DND-41 (cell line): ENCODE measurements at regions not wholly inside any gene's neighbourhood (a gene's known extent, or its start where the extent isn't known, plus 50 kb on each side); places are given as distances from the start of the nearest gene placed in this dataset.

Experiments
- ATAC-seq: fragments of 200-7000 bp; cut with Tn5 transposase; 3 replicates; pipeline ENCODE4 v1.9.1; 2021; ENCODE audit warnings: low read depth; ENCODE audit not compliant: insufficient read depth
- DNase-seq: peaks from one replicate; pipeline ENCODE4 v3.0.0-alpha.2; 2020
- H2AFZ ChIP-seq: 2 replicates; pipeline ENCODE4 v1.6.0; 2012; ENCODE audit warnings: low read depth, low read length
- H3K27ac ChIP-seq: 2 replicates; pipeline ENCODE4 v1.5.1; 2012; ENCODE audit warnings: low read length, inconsistent platforms
- H3K27me3 ChIP-seq: fragments of 200-600 bp; sonication (generic); 2 replicates; pipeline ENCODE4 v1.6.0; 2012; ENCODE audit warnings: low read length, mild to moderate bottlenecking, inconsistent platforms; ENCODE audit not compliant: insufficient read depth, poor library complexity
- H3K36me3 ChIP-seq: 2 replicates; pipeline ENCODE4 v1.5.1; 2012; ENCODE audit warnings: low read length, inconsistent platforms; ENCODE audit not compliant: insufficient read depth
- H3K4me1 ChIP-seq: 2 replicates; pipeline ENCODE4 v1.5.1; 2012; ENCODE audit warnings: mild to moderate bottlenecking, low read length; ENCODE audit not compliant: insufficient read depth
- H3K4me2 ChIP-seq: 2 replicates; pipeline ENCODE4 v1.6.0; 2012; ENCODE audit warnings: mild to moderate bottlenecking, moderate library complexity, low read length, inconsistent platforms; ENCODE audit not compliant: insufficient read depth
- H3K4me3 ChIP-seq, 2 experiments: fragments of 200-600 bp in 1 of 2; shearing (Covaris generic) in 1 of 2; 2 replicates each; pipeline ENCODE4 v1.5.1; 2012 to 2016; ENCODE audit warnings: inconsistent platforms in 2 of 2, low read length in 2 of 2, mild to moderate bottlenecking in 2 of 2, low read depth in 1 of 2, moderate library complexity in 1 of 2
- H3K79me2 ChIP-seq: 2 replicates; pipeline ENCODE4 v1.6.0; 2012; ENCODE audit warnings: low read length, inconsistent platforms; ENCODE audit not compliant: insufficient read depth
- H3K9ac ChIP-seq: 2 replicates; pipeline ENCODE4 v1.6.0; 2012; ENCODE audit warnings: low read depth, mild to moderate bottlenecking, inconsistent platforms, low read length, moderate library complexity
- H3K9me3 ChIP-seq: 2 replicates; pipeline ENCODE4 v1.5.1; 2012; ENCODE audit warnings: low read length, moderate library complexity, mild to moderate bottlenecking, inconsistent platforms; ENCODE audit not compliant: insufficient read depth, severe bottlenecking
- H4K20me1 ChIP-seq: 2 replicates; pipeline ENCODE4 v1.6.0; 2012; ENCODE audit warnings: low read length; ENCODE audit not compliant: insufficient read depth
- EZH2 ChIP-seq: IDR thresholded peaks from 3 replicates; pipeline ENCODE4 v1.6.1; 2012; ENCODE audit warnings: borderline replicate concordance, low read depth, mild to moderate bottlenecking, moderate library complexity, low read length, inconsistent platforms; ENCODE audit not compliant: severe bottlenecking
- TF ChIP-seq, protein P1 (sequence below): IDR thresholded peaks from 2 replicates; pipeline ENCODE4 v1.5.1; 2012; ENCODE audit warnings: borderline replicate concordance, low read length, moderate library complexity, mild to moderate bottlenecking; ENCODE audit not compliant: poor library complexity, severe bottlenecking; ENCODE audit errors: extremely low read depth

DNA sequence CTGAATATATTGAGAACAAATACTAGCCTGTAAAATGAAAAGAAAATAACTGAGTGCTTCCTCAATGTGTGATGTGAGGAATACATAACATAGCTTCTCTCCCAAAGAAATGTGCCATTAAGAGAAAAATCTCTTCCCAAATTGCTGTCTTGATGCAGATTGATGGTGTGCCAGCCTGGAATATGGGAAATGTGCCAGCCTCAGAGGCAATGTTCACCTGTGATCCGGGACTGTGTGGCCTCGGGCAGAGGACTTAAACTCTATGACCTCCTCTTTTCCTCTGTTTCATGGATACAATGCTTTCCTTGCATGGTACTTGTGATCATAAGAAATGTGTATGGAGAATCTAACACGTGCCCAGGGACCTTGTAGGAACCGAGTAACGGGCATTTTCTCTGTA is 370.9 kb downstream of the DIRAS2 start:
- no peak for DNase-seq
- Histone ChIP-seq H3K27ac (no peak overlapping the region), H3K4me1 (no peaks in the 10 kb centered on the region), H3K36me3 (no peaks in the 10 kb centered on the region), H3K4me3 (no peak overlapping the region), H3K9ac (no peak overlapping the region), H3K27me3 (peaks cover 2% of the 10 kb centered on the region), H3K9me3 (no peaks in the 10 kb centered on the region), H3K79me2 (no peaks in the 10 kb centered on the region), H4K20me1 (no peaks in the 10 kb centered on the region), H3K4me2 (no peak overlapping the region), H2AFZ (no peak overlapping the region)
- no peak for ATAC-seq
- TF ChIP-seq, protein P1, sequence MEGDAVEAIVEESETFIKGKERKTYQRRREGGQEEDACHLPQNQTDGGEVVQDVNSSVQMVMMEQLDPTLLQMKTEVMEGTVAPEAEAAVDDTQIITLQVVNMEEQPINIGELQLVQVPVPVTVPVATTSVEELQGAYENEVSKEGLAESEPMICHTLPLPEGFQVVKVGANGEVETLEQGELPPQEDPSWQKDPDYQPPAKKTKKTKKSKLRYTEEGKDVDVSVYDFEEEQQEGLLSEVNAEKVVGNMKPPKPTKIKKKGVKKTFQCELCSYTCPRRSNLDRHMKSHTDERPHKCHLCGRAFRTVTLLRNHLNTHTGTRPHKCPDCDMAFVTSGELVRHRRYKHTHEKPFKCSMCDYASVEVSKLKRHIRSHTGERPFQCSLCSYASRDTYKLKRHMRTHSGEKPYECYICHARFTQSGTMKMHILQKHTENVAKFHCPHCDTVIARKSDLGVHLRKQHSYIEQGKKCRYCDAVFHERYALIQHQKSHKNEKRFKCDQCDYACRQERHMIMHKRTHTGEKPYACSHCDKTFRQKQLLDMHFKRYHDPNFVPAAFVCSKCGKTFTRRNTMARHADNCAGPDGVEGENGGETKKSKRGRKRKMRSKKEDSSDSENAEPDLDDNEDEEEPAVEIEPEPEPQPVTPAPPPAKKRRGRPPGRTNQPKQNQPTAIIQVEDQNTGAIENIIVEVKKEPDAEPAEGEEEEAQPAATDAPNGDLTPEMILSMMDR = no peak

DNA sequence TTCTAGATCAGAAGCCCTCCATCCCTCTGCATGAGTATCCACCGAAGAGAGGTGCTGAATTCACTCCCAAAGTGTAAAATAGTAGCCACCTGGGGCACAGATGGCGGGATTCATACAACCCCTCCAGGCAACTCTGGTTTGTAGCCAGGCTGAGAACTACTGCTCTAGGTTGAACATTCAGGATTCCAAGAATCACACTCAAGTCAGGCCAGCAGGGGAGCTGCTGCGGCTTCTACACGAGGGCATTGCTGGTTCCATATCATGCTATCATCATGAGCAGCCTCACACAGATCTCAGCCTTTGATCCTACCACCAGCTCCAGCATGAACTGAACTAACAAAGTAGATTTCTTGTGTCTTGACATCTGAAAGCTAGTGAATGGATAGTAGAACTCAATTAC is 367.9 kb downstream of the DIRAS2 start:
- no peaks in the 10 kb centered on the region for H3K79me2 ChIP-seq

DNA sequence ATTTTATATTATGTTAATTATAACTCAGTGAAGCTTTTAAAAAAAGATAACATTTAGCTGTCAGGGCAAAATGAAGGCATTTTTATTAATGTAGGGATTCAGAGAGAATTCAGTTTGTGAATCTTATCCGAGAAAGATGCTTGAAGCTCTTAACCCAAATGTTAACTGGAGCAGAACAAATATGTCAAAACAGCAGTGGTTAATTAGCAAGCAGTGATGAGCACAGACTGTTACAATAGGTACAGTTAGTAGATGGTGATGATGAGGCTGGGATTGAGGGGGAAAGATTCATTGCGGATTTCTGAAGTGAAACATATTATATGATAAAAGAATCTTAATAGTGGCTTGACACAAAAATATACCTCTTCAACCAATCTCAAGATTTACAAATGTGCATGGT is 356.7 kb downstream of the DIRAS2 start:
- no peaks in the 10 kb centered on the region for H3K36me3 ChIP-seq
- no peak overlapping the region for H3K27ac ChIP-seq
- H3K79me2 ChIP-seq = no peaks in the 10 kb centered on the region
- TF ChIP-seq, protein P1 = no peak
- no peak for TF ChIP-seq EZH2
- H3K9ac ChIP-seq = no peak overlapping the region
- no peak overlapping the region for H2AFZ ChIP-seq
- DNase-seq (no peak), ATAC-seq (no peak)
- H3K4me3 ChIP-seq = no peak overlapping the region
- H3K4me2 ChIP-seq = no peak overlapping the region
- peaks cover 10% of the 10 kb centered on the region for H3K27me3 ChIP-seq
- H3K9me3 ChIP-seq = no peaks in the 10 kb centered on the region
- H4K20me1 ChIP-seq = no peaks in the 10 kb centered on the region
- H3K4me1 ChIP-seq = no peaks in the 10 kb centered on the region

More for the DNA sequence above, 367.9 kb downstream of the DIRAS2 start:
- Histone ChIP-seq H3K9ac (no peak overlapping the region), H3K4me2 (no peak overlapping the region), H2AFZ (no peak overlapping the region), H3K9me3 (no peaks in the 10 kb centered on the region), H3K4me1 (no peaks in the 10 kb centered on the region), H3K4me3 (no peak overlapping the region), H3K36me3 (no peaks in the 10 kb centered on the region), H4K20me1 (no peaks in the 10 kb centered on the region), H3K27me3 (peaks cover 2% of the 10 kb centered on the region), H3K27ac (no peak overlapping the region)
- no peak for DNase-seq
- ATAC-seq = no peak
- no peak for TF ChIP-seq EZH2
- TF ChIP-seq, protein P1 = no peak

DNA sequence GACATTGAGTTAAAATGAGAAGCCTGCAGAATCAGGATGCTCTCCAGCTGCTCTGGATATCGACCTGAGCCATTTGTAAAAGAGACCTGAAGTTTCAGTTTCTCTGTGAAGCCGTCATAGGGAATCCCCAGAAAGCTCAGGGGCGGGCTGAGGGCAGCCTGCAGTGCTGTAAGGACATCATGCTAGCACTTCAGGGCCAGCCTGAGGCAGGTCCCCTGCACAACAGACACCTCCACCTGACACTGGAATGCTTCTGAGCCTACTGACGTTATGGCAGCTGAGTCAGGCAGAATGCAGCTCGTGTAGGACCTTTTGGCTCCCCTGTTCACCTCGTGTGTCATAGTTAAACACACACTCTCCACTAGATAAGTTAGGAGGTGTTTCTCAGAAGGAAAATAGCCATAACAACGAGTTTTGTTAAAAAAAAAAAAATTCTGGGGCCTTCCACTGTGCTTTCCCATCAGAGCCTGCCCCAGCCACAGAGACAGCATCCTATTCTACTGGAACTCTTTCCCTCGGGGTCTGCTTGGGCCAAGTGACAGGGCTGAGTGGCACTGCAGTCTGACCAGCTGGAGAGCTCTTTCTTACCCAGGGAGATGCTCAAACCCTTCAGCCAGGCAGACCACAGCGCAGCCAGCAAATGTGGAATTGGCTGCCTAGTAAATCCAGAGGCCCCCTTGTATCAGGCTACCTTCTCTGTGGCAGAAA is 354.9 kb downstream of the DIRAS2 start:
- no peaks in the 10 kb centered on the region for H3K9me3 ChIP-seq
- DNase-seq = no peak
- H3K9ac ChIP-seq = no peak overlapping the region
- TF ChIP-seq EZH2 = no peak
- TF ChIP-seq, protein P1 = no peak
- H3K27ac ChIP-seq = no peak overlapping the region
- no peak overlapping the region for H2AFZ ChIP-seq
- H3K4me1 ChIP-seq = no peaks in the 10 kb centered on the region
- ATAC-seq = no peak
- peaks cover 8% of the 10 kb centered on the region for H3K27me3 ChIP-seq
- no peaks in the 10 kb centered on the region for H4K20me1 ChIP-seq
- no peak overlapping the region for H3K4me2 ChIP-seq
- no peaks in the 10 kb centered on the region for H3K36me3 ChIP-seq
- no peak overlapping the region for H3K4me3 ChIP-seq
- H3K79me2 ChIP-seq = no peaks in the 10 kb centered on the region
